PC-3 (cell line): ENCODE measurements at regions not wholly inside any gene's neighbourhood (a gene's known extent, or its start where the extent isn't known, plus 50 kb on each side); places are given as distances from the start of the nearest gene placed in this dataset.
"Not testable (repeated sequence)": the region's sequence is repeated elsewhere in the genome, so short reads cannot be mapped to it uniquely, and the experiment has no call there.

Experiments
- ATAC-seq: fragments of 200-7000 bp; cut with Tn5 transposase; 2 replicates; pipeline ENCODE4 v1.9.1; 2020; ENCODE audit warnings: mild to moderate bottlenecking, moderate library complexity
- BruUV-seq: library from RNA; stranded (reverse); fragments of 400-500 nt; replicated peaks from 2 replicates; lab custom pipeline; 2021; lab: Mats Ljungman, UMichigan
- CTCF ChIA-PET: fragments of 300-600 bp; sonication (Branson Sonifier 250); formaldehyde crosslinking; loops from one replicate; lab custom pipeline; 2022; ENCODE audit warnings: antibody characterized with exemption; lab: Charles Lee
- POLR2A ChIA-PET: fragments of 300-600 bp; sonication (Branson Sonifier 250); formaldehyde crosslinking; loops from one replicate; lab custom pipeline; 2022; ENCODE audit warnings: antibody characterized with exemption; ENCODE audit not compliant: unreplicated experiment; lab: Charles Lee
- DNase-seq: peaks from one replicate; pipeline ENCODE4 v3.0.0-alpha.2; 2015
- H2AFZ ChIP-seq: fragments of 300-600 bp; sonication (generic); 2 replicates; pipeline ENCODE4 v1.6.0; 2016; ENCODE audit warnings: antibody characterized with exemption, low read length
- H3F3A ChIP-seq: fragments of 300-600 bp; sonication (generic); one replicate; pipeline ENCODE4 v1.6.0; 2017; ENCODE audit warnings: antibody characterized with exemption, low read length, control low read depth, mild to moderate bottlenecking; ENCODE audit not compliant: unreplicated experiment
- H3K27ac ChIP-seq: fragments of 300-600 bp; sonication (generic); 2 replicates; pipeline ENCODE4 v1.5.1; 2016; ENCODE audit warnings: mild to moderate bottlenecking, low read length
- H3K27me3 ChIP-seq: fragments of 300-600 bp; sonication (generic); 2 replicates; pipeline ENCODE4 v1.6.1; 2016; ENCODE audit warnings: low read length, mixed read lengths
- H3K36me3 ChIP-seq: fragments of 300-600 bp; sonication (generic); 2 replicates; pipeline ENCODE4 v1.6.1; 2016; ENCODE audit warnings: low read depth, mixed run types, low read length, mixed read lengths
- H3K4me1 ChIP-seq: fragments of 300-600 bp; sonication (generic); 2 replicates; pipeline ENCODE4 v1.5.1; 2016; ENCODE audit warnings: low read length; ENCODE audit not compliant: insufficient read depth
- H3K4me2 ChIP-seq: fragments of 300-600 bp; sonication (generic); 2 replicates; pipeline ENCODE4 v1.6.0; 2016; ENCODE audit warnings: low read length
- H3K4me3 ChIP-seq: fragments of 300-600 bp; sonication (generic); 2 replicates; pipeline ENCODE4 v1.5.1; 2016; ENCODE audit warnings: mild to moderate bottlenecking, low read length, mixed read lengths
- H3K79me2 ChIP-seq: fragments of 300-600 bp; sonication (generic); 2 replicates; pipeline ENCODE4 v1.6.1; 2017; ENCODE audit warnings: low read length, mixed read lengths
- H3K9ac ChIP-seq: fragments of 300-600 bp; sonication (generic); 2 replicates; pipeline ENCODE4 v1.6.0; 2016; ENCODE audit warnings: mild to moderate bottlenecking, low read length
- H3K9me2 ChIP-seq: fragments of 300-600 bp; sonication (generic); replicated peaks from 2 replicates; pipeline ENCODE4 v1.6.1; 2016; ENCODE audit warnings: mixed run types, low read length, mixed read lengths
- H3K9me3 ChIP-seq: fragments of 300-600 bp; sonication (generic); 2 replicates; pipeline ENCODE4 v1.6.1; 2016; ENCODE audit warnings: low read length, mixed read lengths
- H4K20me1 ChIP-seq: fragments of 300-600 bp; sonication (generic); 2 replicates; pipeline ENCODE4 v1.6.1; 2016; ENCODE audit warnings: low read length, mixed read lengths
- intact Hi-C: fragments of 100-400 bp; cut with micrococcal nuclease; formaldehyde crosslinking; loops from 2 replicates; pipeline ENCODE4 v1.9.0; 2023

- not testable (repeated sequence) for H4K20me1 ChIP-seq
Observed at GRCh38 chr6:60559702-60560101, 1726.3 kb downstream of the KHDRBS2 start.

GRCh38 chr6:60547340-60547739, 1738.7 kb downstream of the KHDRBS2 start:
- H2AFZ ChIP-seq, H3K27ac ChIP-seq, H3K9me3 ChIP-seq, BruUV-seq, H3K79me2 ChIP-seq, ATAC-seq, CTCF ChIA-PET, H3K36me3 ChIP-seq, intact Hi-C loops, H4K20me1 ChIP-seq, H3K27me3 ChIP-seq, H3F3A ChIP-seq, H3K9me2 ChIP-seq, H3K4me3 ChIP-seq, DNase-seq, H3K4me1 ChIP-seq, H3K4me2 ChIP-seq, H3K9ac ChIP-seq, POLR2A ChIA-PET: not testable (repeated sequence)

More at GRCh38 chr6:60559702-60560101, 1726.3 kb downstream of the KHDRBS2 start:
- H3K27ac ChIP-seq, H3K4me3 ChIP-seq, BruUV-seq, H3K79me2 ChIP-seq, H3K9me2 ChIP-seq, H3K4me1 ChIP-seq, POLR2A ChIA-PET, H3F3A ChIP-seq, H3K9me3 ChIP-seq, intact Hi-C loops, DNase-seq, H3K27me3 ChIP-seq, H3K36me3 ChIP-seq, H2AFZ ChIP-seq, CTCF ChIA-PET, H3K9ac ChIP-seq, H3K4me2 ChIP-seq, ATAC-seq: not testable (repeated sequence)

- H3K4me2 ChIP-seq, H3K27me3 ChIP-seq, intact Hi-C loops, H3F3A ChIP-seq, H3K9me2 ChIP-seq, ATAC-seq, POLR2A ChIA-PET, H3K27ac ChIP-seq, H3K79me2 ChIP-seq, H3K9me3 ChIP-seq, H4K20me1 ChIP-seq, BruUV-seq, H3K9ac ChIP-seq, CTCF ChIA-PET, DNase-seq, H3K36me3 ChIP-seq, H3K4me3 ChIP-seq, H3K4me1 ChIP-seq, H2AFZ ChIP-seq: not testable (repeated sequence)
Observed at GRCh38 chr6:60524770-60525169, 1761.3 kb downstream of the KHDRBS2 start.

GRCh38 chr6:60477747-60478146, 1808.3 kb downstream of the KHDRBS2 start:
- 0 out of 2 replicates have a peak, but pooled peaks have one; percentile 27 for ATAC-seq
- H4K20me1 ChIP-seq, H3K4me2 ChIP-seq, intact Hi-C loops, H3K36me3 ChIP-seq, CTCF ChIA-PET, POLR2A ChIA-PET, BruUV-seq, H3K27ac ChIP-seq, H3F3A ChIP-seq, H3K9me3 ChIP-seq, DNase-seq, H3K4me3 ChIP-seq, H2AFZ ChIP-seq, H3K27me3 ChIP-seq, H3K4me1 ChIP-seq, H3K9ac ChIP-seq, H3K79me2 ChIP-seq, H3K9me2 ChIP-seq: not testable (repeated sequence)

- H3K36me3 ChIP-seq, H4K20me1 ChIP-seq, H2AFZ ChIP-seq, ATAC-seq, BruUV-seq, H3F3A ChIP-seq, DNase-seq, H3K79me2 ChIP-seq, CTCF ChIA-PET, H3K9me2 ChIP-seq, H3K4me2 ChIP-seq, intact Hi-C loops, H3K4me1 ChIP-seq, POLR2A ChIA-PET, H3K4me3 ChIP-seq, H3K27me3 ChIP-seq, H3K9ac ChIP-seq, H3K27ac ChIP-seq, H3K9me3 ChIP-seq: not testable (repeated sequence)
Observed at GRCh38 chr6:60473805-60474204, 1812.2 kb downstream of the KHDRBS2 start.

- H3K4me3 ChIP-seq, H3K79me2 ChIP-seq, H3K9ac ChIP-seq, DNase-seq, H3K9me2 ChIP-seq, H3K36me3 ChIP-seq, POLR2A ChIA-PET, BruUV-seq, H2AFZ ChIP-seq, H3K4me1 ChIP-seq, intact Hi-C loops, H3K27ac ChIP-seq, H3F3A ChIP-seq, H3K9me3 ChIP-seq, H3K4me2 ChIP-seq, H3K27me3 ChIP-seq, ATAC-seq, CTCF ChIA-PET, H4K20me1 ChIP-seq: not testable (repeated sequence)
Observed at GRCh38 chr6:60471426-60471825, 1814.6 kb downstream of the KHDRBS2 start.

GRCh38 chr6:60450428-60450827, 1835.6 kb downstream of the KHDRBS2 start:
- H3K36me3 ChIP-seq, H3K27me3 ChIP-seq, H3K4me2 ChIP-seq, H3K4me3 ChIP-seq, DNase-seq, H2AFZ ChIP-seq, H3K79me2 ChIP-seq, POLR2A ChIA-PET, H3K27ac ChIP-seq, H4K20me1 ChIP-seq, ATAC-seq, H3K9me2 ChIP-seq, H3K4me1 ChIP-seq, H3K9ac ChIP-seq, H3F3A ChIP-seq, intact Hi-C loops, H3K9me3 ChIP-seq, BruUV-seq, CTCF ChIA-PET: not testable (repeated sequence)
